ENCODE measurements at regions not wholly inside any gene's neighbourhood (a gene's known extent, or its start where the extent isn't known, plus 50 kb on each side); places are given as distances from the start of the nearest gene placed in this dataset.

DNA sequence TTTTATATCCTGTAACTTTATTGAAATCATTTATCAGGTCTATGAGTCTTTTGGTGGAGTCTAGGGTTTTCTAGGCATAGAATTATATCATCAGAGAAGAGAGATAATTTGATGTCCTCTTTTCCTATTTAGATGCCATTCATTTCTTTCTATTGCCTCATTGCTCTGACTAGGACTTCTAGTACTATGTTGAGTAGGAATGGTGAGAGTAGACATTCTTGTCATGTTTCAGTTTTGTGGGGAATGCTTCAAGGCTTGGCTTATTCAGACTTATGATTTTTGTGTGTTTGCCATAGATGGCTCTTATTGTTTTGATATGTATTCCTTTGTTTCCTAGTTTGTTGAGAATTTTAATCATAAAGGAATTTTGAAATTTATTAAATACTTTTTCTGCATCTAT, 1078.3 kb downstream of the FAM181B start:
- intact Hi-C loops (cut with DNase I): no loop called here
- no peaks in the 10 kb centered on the region for H3K36me3 ChIP-seq
- no peak overlapping the region for H3K4me3 ChIP-seq
- H3K4me1 ChIP-seq (ENCODE audit: insufficient read depth): no peaks in the 10 kb centered on the region
- H3K27ac ChIP-seq: no peak overlapping the region
- H3K9me3 ChIP-seq: peaks cover 0 to 3% of the 10 kb centered on the region in 2 donors
- H3K27me3 ChIP-seq: no peaks in the 10 kb centered on the region
- no peak for DNase-seq
- TF ChIP-seq POLR2A (IDR thresholded peaks at IDR 0.05): no peak

DNA sequence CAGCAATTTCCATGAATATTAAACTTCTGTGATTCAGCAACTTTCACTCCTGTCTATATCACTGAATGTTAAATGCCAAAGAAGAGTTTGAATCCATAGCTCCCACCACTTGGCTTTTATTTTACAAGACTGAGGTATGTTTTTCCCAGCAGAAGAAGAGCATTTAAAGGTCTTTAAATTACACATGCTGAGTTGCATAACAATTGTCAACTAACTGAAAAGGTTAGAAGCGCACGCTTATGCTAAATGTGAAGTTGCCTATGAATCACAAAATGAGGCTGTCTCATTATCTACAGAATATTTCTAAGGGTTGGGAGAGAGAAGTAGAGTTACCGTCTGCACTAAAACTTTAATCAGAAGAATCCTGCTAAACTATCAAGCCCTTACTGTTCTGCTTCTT, 1086.3 kb downstream of the FAM181B start:
- TF ChIP-seq POLR2A (IDR thresholded peaks at IDR 0.05) (no peak), EP300 (IDR thresholded peaks at IDR 0.05) (no peak)
- TF ChIP-seq, protein P1, sequence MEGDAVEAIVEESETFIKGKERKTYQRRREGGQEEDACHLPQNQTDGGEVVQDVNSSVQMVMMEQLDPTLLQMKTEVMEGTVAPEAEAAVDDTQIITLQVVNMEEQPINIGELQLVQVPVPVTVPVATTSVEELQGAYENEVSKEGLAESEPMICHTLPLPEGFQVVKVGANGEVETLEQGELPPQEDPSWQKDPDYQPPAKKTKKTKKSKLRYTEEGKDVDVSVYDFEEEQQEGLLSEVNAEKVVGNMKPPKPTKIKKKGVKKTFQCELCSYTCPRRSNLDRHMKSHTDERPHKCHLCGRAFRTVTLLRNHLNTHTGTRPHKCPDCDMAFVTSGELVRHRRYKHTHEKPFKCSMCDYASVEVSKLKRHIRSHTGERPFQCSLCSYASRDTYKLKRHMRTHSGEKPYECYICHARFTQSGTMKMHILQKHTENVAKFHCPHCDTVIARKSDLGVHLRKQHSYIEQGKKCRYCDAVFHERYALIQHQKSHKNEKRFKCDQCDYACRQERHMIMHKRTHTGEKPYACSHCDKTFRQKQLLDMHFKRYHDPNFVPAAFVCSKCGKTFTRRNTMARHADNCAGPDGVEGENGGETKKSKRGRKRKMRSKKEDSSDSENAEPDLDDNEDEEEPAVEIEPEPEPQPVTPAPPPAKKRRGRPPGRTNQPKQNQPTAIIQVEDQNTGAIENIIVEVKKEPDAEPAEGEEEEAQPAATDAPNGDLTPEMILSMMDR (IDR thresholded peaks at IDR 0.05): no peak
- Histone ChIP-seq H3K4me3 (no peak overlapping the region), H3K9me3 (no peaks in the 10 kb centered on the region), H3K4me1 (ENCODE audit: insufficient read depth) (no peaks in the 10 kb centered on the region), H3K36me3 (no peaks in the 10 kb centered on the region), H3K27me3 (no peaks in the 10 kb centered on the region), H3K27ac (no peak overlapping the region)
- DNase-seq: no peak
- intact Hi-C loops (cut with DNase I): no loop called here
- WGBS, 3 donors: 30 to 38% (median 36%) methylated on average over 3 of the region's 3 CpGs

DNA sequence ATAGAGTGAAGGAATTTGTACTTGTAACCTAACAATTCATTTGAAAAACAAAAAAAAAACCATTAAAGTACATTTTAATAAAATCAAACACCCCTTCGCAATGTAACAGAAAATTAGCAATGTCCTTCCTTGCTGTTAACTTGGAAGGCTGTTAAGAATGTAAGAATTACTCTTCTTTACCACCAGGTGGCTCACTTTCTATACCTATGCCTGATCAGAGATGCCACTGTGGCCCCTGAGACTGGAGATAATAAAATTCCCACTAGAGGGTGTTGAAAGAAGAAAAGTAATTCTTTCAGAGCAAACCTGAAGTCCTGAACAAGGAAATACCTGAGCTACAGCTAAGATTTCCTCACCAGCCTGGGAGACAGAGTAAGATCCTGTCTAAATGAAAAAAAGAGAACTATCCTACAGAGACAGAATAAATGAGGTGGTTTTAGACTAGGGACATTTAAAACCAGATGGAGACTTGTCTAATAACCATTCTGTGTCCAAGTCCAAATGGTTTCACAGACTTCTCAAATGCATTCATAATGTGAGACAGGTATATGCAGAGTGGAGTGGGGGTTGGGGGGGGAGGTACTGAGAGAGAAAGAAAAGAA, 1089.3 kb downstream of the FAM181B start:
- Histone ChIP-seq H3K27ac (no peak overlapping the region), H3K4me3 (no peak overlapping the region), H3K27me3 (no peaks in the 10 kb centered on the region), H3K9me3 (no peaks in the 10 kb centered on the region), H3K36me3 (no peaks in the 10 kb centered on the region), H3K4me1 (ENCODE audit: insufficient read depth) (no peaks in the 10 kb centered on the region)
- TF ChIP-seq, protein P1 (IDR thresholded peaks at IDR 0.05): no peak
- no peak for TF ChIP-seq POLR2A (IDR thresholded peaks at IDR 0.05)
- TF ChIP-seq EP300 (IDR thresholded peaks at IDR 0.05): no peak
- intact Hi-C loops (cut with DNase I): no loop called here
- no peak for DNase-seq
- 64 to 73% (median 70%) methylated on average over 1 of the region's 1 CpG for WGBS, 3 donors

DNA sequence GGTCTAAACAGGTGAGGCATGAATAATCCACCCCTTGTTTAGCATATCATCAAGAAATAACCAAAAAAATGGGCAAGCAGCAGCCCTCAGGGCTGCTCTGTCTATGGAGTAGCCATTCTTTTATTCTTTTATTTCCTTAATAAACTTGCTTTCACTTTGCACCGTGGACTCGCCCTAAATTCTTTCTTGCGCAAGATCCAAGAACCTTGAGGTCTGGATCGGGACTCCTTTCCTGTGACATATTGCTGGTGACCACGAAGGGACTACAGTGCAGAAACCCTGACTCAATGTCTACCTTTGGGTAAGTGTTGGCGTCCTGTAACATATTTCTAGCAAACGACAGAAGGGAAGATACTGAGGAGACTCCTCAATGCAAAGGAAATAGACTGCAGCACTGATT, 1099.2 kb downstream of the FAM181B start:
- TF ChIP-seq EP300 (IDR thresholded peaks at IDR 0.05): no peak
- no peak for TF ChIP-seq POLR2A (IDR thresholded peaks at IDR 0.05)
- TF ChIP-seq, protein P1 (IDR thresholded peaks at IDR 0.05): no peak
- no peaks in the 10 kb centered on the region for H3K9me3 ChIP-seq
- intact Hi-C loops (cut with DNase I): no loop called here
- no peak overlapping the region for H3K27ac ChIP-seq
- no peaks in the 10 kb centered on the region for H3K36me3 ChIP-seq
- WGBS, 3 donors: 90 to 93% (median 92%) methylated on average over 7 of the region's 7 CpGs
- no peak overlapping the region for H3K4me3 ChIP-seq
- no peaks in the 10 kb centered on the region for H3K4me1 ChIP-seq (ENCODE audit: insufficient read depth)
- H3K27me3 ChIP-seq: no peaks in the 10 kb centered on the region
- no peak for DNase-seq

DNA sequence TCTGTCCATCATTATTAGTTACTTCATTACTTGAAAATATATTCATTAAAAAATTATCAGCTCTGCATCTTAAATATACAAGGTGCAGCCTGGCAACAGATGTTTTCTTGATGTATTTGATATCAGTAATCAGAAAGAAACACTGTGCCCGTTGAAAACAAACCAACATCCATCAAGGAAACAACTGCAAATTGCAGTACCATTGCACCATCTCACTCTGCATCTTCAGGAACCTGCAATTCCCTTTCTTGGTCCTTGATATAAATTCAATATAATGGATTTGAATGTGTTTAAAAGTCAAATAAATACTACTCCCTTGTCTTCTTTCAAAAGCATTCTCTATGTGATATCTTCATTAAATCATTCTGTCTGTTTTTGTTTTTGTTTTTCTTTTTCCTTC, 1131.2 kb downstream of the FAM181B start:
- no peak for TF ChIP-seq EP300 (IDR thresholded peaks at IDR 0.05)
- TF ChIP-seq POLR2A (IDR thresholded peaks at IDR 0.05): no peak
- intact Hi-C loops (cut with DNase I): no loop called here
- Histone ChIP-seq H3K9me3 (no peaks in the 10 kb centered on the region), H3K4me1 (ENCODE audit: insufficient read depth) (no peaks in the 10 kb centered on the region), H3K27me3 (no peaks in the 10 kb centered on the region), H3K27ac (no peak overlapping the region), H3K36me3 (no peaks in the 10 kb centered on the region), H3K4me3 (no peak overlapping the region)
- WGBS, 3 donors: 38 to 53% (median 46%) methylated on average over 1 of the region's 1 CpG
- no peak for DNase-seq
